ENCODE measurements at regions not wholly inside any gene's neighbourhood (a gene's known extent, or its start where the extent isn't known, plus 50 kb on each side); places are given as distances from the start of the nearest gene placed in this dataset.

DNA sequence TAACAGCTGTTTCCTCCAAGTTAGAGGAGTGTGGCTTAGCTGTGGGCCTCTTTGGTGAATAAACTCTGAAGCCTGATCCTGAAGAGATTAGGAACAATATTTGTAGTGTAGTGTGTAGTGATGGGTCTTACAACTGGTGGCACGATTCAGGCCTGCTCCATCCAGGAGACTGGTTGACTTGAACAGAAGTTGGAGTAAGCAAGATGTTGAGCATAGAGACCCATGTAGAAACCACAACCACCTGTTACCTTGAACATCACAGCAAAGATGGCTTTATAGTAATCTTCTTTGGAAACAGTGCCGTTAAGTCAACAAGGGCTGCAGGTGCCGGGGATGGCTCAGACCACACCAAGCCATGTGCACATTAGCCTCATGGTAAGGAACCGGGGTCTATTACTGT, 74.2 kb upstream of the RASGRP1 start:
- ChIA-PET POLR2A (ENCODE audit: partially characterized antibody) (no interaction called here), CTCF (ENCODE audit: partially characterized antibody) (no interaction called here)
- H3K4ac ChIP-seq (replicated peaks; ENCODE audit: insufficient read length, low read depth, low read length): no peak overlapping the region
- H3K9ac ChIP-seq (replicated peaks in 1 of 4; ENCODE audit: extremely low read depth in 1 of 4, low read depth in 3 of 4, low read length in 3 of 4): no peak overlapping the region
- 89% methylated on average over 4 of the region's 4 CpGs; no CpG with 5 or more reads in 1 of the 2 experiments for WGBS, 2 experiments (ENCODE audit: extremely low coverage in 1 of 2, insufficient coverage in 1 of 2, insufficient read length in 1 of 2, insufficient replicate concordance in 2 of 2, low coverage in 1 of 2, low lambda C conversion rate in 2 of 2, missing lambda C conversion rate in 1 of 2)
- H3K27me3 ChIP-seq (replicated peaks in 1 of 4; ENCODE audit: control insufficient read depth in 3 of 4, extremely low read depth in 1 of 4, insufficient read depth in 3 of 4, low read length in 3 of 4): no peaks in the 10 kb centered on the region
- no peak overlapping the region for H3K23ac ChIP-seq (ENCODE audit: insufficient read length)
- no peaks in the 10 kb centered on the region for H3K36me3 ChIP-seq (ENCODE audit: control insufficient read depth in 2 of 4, insufficient read depth in 4 of 4, low read length in 3 of 4)
- no peaks in the 10 kb centered on the region for H3K79me1 ChIP-seq (ENCODE audit: low read depth, low read length)
- H4K20me1 ChIP-seq (replicated peaks in 1 of 2; ENCODE audit: control insufficient read depth in 1 of 2, insufficient read depth in 2 of 2, low read length in 2 of 2): no peaks in the 10 kb centered on the region
- no peak overlapping the region for H3K4me2 ChIP-seq (ENCODE audit: insufficient read depth in 1 of 2, low read depth in 2 of 2, low read length in 2 of 2)
- H3K14ac ChIP-seq (ENCODE audit: insufficient read length): no peak overlapping the region
- DNase-seq (ENCODE audit: low read depth in 1 of 2, low spot score in 2 of 2) (no peak), FAIRE-seq (no peak)
- no peaks in the 10 kb centered on the region for H3K79me2 ChIP-seq (ENCODE audit: control insufficient read depth in 1 of 2, insufficient read depth in 2 of 2, low read length in 2 of 2)
- no peak overlapping the region for H3K18ac ChIP-seq (ENCODE audit: extremely low read depth, low read length)
- H4K5ac ChIP-seq (ENCODE audit: insufficient read length, low read depth, low read length): no peak overlapping the region
- H3K9me3 ChIP-seq (ENCODE audit: insufficient read depth in 2 of 2, low read depth in 1 of 2, low read length in 1 of 2): no peaks in the 10 kb centered on the region
- no peak overlapping the region for H2BK15ac ChIP-seq (ENCODE audit: low read length)
- H2BK120ac ChIP-seq (replicated peaks; ENCODE audit: low read depth, low read length): no peak overlapping the region
- H4K91ac ChIP-seq (replicated peaks; ENCODE audit: insufficient read length, low read length): no peak overlapping the region
- no peak overlapping the region for H2BK5ac ChIP-seq (ENCODE audit: low read depth, low read length)
- H3K4me3 ChIP-seq (ENCODE audit: extremely low read depth in 1 of 4, insufficient read depth in 2 of 4, low read depth in 3 of 4, low read length in 4 of 4): no peak overlapping the region
- H3K56ac ChIP-seq (replicated peaks; ENCODE audit: insufficient read length, low read depth, low read length): no peak overlapping the region
- H2BK20ac ChIP-seq (ENCODE audit: low read length): no peak overlapping the region
- H2AFZ ChIP-seq (ENCODE audit: low read length): no peak overlapping the region
- TF ChIP-seq POLR2A (IDR thresholded peaks at IDR 0.05; ENCODE audit: control extremely low read depth in 1 of 2, low read depth in 2 of 2, low read length in 2 of 2) (no peak), CBX8 (IDR thresholded peaks at IDR 0.05; ENCODE audit: borderline replicate concordance, low read depth, low read length) (no peak), BRCA1 (IDR thresholded peaks at IDR 0.05; ENCODE audit: low read depth, low read length) (no peak), EGR1 (IDR thresholded peaks at IDR 0.05; ENCODE audit: borderline replicate concordance, low read depth, low read length) (no peak), TBP (IDR thresholded peaks at IDR 0.05; ENCODE audit: low read depth, low read length) (no peak)
- no peak overlapping the region for H2AK5ac ChIP-seq (ENCODE audit: low read depth, low read length)
- no peak overlapping the region for H4K8ac ChIP-seq (ENCODE audit: extremely low read depth, insufficient read depth, low read length)
- no peaks in the 10 kb centered on the region for H3K23me2 ChIP-seq (ENCODE audit: low read depth, low read length)
- H2BK12ac ChIP-seq (ENCODE audit: low read depth, low read length): no peak overlapping the region
- H3K27ac ChIP-seq (ENCODE audit: low read depth, low read length): no peak overlapping the region
- H3K4me1 ChIP-seq (replicated peaks in 1 of 4; ENCODE audit: control insufficient read depth in 3 of 4, insufficient read depth in 4 of 4, low read length in 3 of 4): peaks cover 0 to 2% (median 0%) of the 10 kb centered on the region in 4 experiments; a peak in 1 of 7 replicates
